Umbilical cord (tissue), 1 donor: ENCODE measurements at regions not wholly inside any gene's neighbourhood (a gene's known extent, or its start where the extent isn't known, plus 50 kb on each side); places are given as distances from the start of the nearest gene placed in this dataset.
"Not testable (repeated sequence)": the region's sequence is repeated elsewhere in the genome, so short reads cannot be mapped to it uniquely, and the experiment has no call there.

ENCODE experiments used
- DNase-seq: peaks from one replicate; pipeline ENCODE4 v3.0.0-alpha.2; 2015; ENCODE audit warnings: low spot score

GRCh38 chr4:66728280-66728679 is 817.0 kb downstream of the CENPC start:
- DNase-seq: no peak

- not testable (repeated sequence) for DNase-seq
These were observed 832.9 kb downstream of the CENPC start for GRCh38 chr4:66712301-66712921.

- DNase-seq: no peak
These were observed 841.1 kb downstream of the CENPC start for GRCh38 chr4:66704243-66704642.

GRCh38 chr4:66694739-66695138 is 850.6 kb downstream of the CENPC start:
- DNase-seq: no peak

- peak; percentile 6 for DNase-seq
These were observed 851.6 kb downstream of the CENPC start for GRCh38 chr4:66693694-66694093.

- no peak for DNase-seq
These were observed 854.2 kb downstream of the CENPC start for GRCh38 chr4:66691101-66691500.

GRCh38 chr4:66688674-66689073 is 856.6 kb downstream of the CENPC start:
- peak; percentile 46 for DNase-seq

GRCh38 chr4:66687459-66687858 is 857.8 kb downstream of the CENPC start:
- no peak for DNase-seq

- DNase-seq: no peak
These were observed 863.3 kb downstream of the CENPC start for GRCh38 chr4:66681962-66682361.

GRCh38 chr4:66667249-66667648 is 878.1 kb downstream of the CENPC start:
- DNase-seq: no peak

- no peak for DNase-seq
These were observed 882.7 kb downstream of the CENPC start for GRCh38 chr4:66662620-66663019.

GRCh38 chr4:66658809-66659208 is 886.5 kb downstream of the CENPC start:
- DNase-seq: no peak

GRCh38 chr4:66655505-66655904 is 889.8 kb downstream of the CENPC start:
- no peak for DNase-seq

- DNase-seq: no peak
These were observed 891.4 kb downstream of the CENPC start for GRCh38 chr4:66653937-66654336.

- DNase-seq: no peak
These were observed 896.1 kb downstream of the CENPC start for GRCh38 chr4:66649236-66649635.

- no peak for DNase-seq
These were observed 897.4 kb downstream of the CENPC start for GRCh38 chr4:66647926-66648325.

GRCh38 chr4:66647476-66647875 is 897.8 kb downstream of the CENPC start:
- DNase-seq: no peak

GRCh38 chr4:66640233-66640990 is 904.9 kb downstream of the CENPC start:
- no peak for DNase-seq

- no peak for DNase-seq
These were observed 905.9 kb downstream of the CENPC start for GRCh38 chr4:66639361-66639760.

- DNase-seq: no peak
These were observed 909.0 kb downstream of the CENPC start for GRCh38 chr4:66636349-66636748.

- no peak for DNase-seq
These were observed 911.8 kb downstream of the CENPC start for GRCh38 chr4:66633477-66633876.

GRCh38 chr4:66629927-66630326 is 915.4 kb downstream of the CENPC start:
- DNase-seq: no peak

- no peak for DNase-seq
These were observed 917.2 kb downstream of the CENPC start for GRCh38 chr4:66628146-66628545.
